ENCODE measurements at regions not wholly inside any gene's neighbourhood (a gene's known extent, or its start where the extent isn't known, plus 50 kb on each side); places are given as distances from the start of the nearest gene placed in this dataset.

- TF ChIP-seq, protein P1, sequence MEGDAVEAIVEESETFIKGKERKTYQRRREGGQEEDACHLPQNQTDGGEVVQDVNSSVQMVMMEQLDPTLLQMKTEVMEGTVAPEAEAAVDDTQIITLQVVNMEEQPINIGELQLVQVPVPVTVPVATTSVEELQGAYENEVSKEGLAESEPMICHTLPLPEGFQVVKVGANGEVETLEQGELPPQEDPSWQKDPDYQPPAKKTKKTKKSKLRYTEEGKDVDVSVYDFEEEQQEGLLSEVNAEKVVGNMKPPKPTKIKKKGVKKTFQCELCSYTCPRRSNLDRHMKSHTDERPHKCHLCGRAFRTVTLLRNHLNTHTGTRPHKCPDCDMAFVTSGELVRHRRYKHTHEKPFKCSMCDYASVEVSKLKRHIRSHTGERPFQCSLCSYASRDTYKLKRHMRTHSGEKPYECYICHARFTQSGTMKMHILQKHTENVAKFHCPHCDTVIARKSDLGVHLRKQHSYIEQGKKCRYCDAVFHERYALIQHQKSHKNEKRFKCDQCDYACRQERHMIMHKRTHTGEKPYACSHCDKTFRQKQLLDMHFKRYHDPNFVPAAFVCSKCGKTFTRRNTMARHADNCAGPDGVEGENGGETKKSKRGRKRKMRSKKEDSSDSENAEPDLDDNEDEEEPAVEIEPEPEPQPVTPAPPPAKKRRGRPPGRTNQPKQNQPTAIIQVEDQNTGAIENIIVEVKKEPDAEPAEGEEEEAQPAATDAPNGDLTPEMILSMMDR (IDR thresholded peaks at IDR 0.05; ENCODE audit: poor library complexity), result no peak
- TF ChIP-seq EZH2phosphoT487 (IDR thresholded peaks at IDR 0.05; ENCODE audit: low read depth, severe bottlenecking, unreplicated experiment) (no peak), EZH2 (IDR thresholded peaks at IDR 0.05; ENCODE audit: borderline replicate concordance) (no peak)
- 90% methylated on average over 8 of the region's 8 CpGs for WGBS (ENCODE audit: low lambda C conversion rate, missing lambda C conversion rate)
Measured at GRCh38 chr10:124158592-124158991, 65.2 kb upstream of the CHST15 start.

GRCh38 chr10:124157271-124157681, 63.9 kb upstream of the CHST15 start:
- Histone ChIP-seq H2AFZ (no peak overlapping the region), H3K4me3 (no peak overlapping the region), H4K20me1 (ENCODE audit: insufficient read depth, poor library complexity, severe bottlenecking) (no peaks in the 10 kb centered on the region), H3K27me3 (no peaks in the 10 kb centered on the region), H3K4me1 (ENCODE audit: insufficient read depth) (peaks cover 7% of the 10 kb centered on the region), H3K36me3 (replicated peaks; ENCODE audit: insufficient read depth, low read depth) (no peaks in the 10 kb centered on the region), H3K27ac (no peak overlapping the region), H3K79me2 (no peaks in the 10 kb centered on the region), H3K9me3 (ENCODE audit: low read depth) (no peaks in the 10 kb centered on the region), H3K4me2 (no peak overlapping the region), H3K9me2 (replicated peaks; ENCODE audit: insufficient read depth) (no peaks in the 10 kb centered on the region)
- TF ChIP-seq EZH2phosphoT487 (IDR thresholded peaks at IDR 0.05; ENCODE audit: low read depth, severe bottlenecking, unreplicated experiment) (no peak), EZH2 (IDR thresholded peaks at IDR 0.05; ENCODE audit: borderline replicate concordance) (no peak)
- TF ChIP-seq, protein P1 (IDR thresholded peaks at IDR 0.05; ENCODE audit: poor library complexity), result no peak
- 85% methylated on average over 4 of the region's 4 CpGs for WGBS (ENCODE audit: low lambda C conversion rate, missing lambda C conversion rate)
- no peak for DNase-seq (ENCODE audit: low spot score)

More at GRCh38 chr10:124158592-124158991, 65.2 kb upstream of the CHST15 start:
- Histone ChIP-seq H2AFZ (no peak overlapping the region), H3K36me3 (replicated peaks; ENCODE audit: insufficient read depth, low read depth) (no peaks in the 10 kb centered on the region), H3K4me1 (ENCODE audit: insufficient read depth) (no peaks in the 10 kb centered on the region), H3K27ac (no peak overlapping the region), H3K9me3 (ENCODE audit: low read depth) (no peaks in the 10 kb centered on the region), H3K27me3 (no peaks in the 10 kb centered on the region), H3K4me3 (no peak overlapping the region), H3K9me2 (replicated peaks; ENCODE audit: insufficient read depth) (no peaks in the 10 kb centered on the region), H3K4me2 (no peak overlapping the region), H3K79me2 (no peaks in the 10 kb centered on the region), H4K20me1 (ENCODE audit: insufficient read depth, poor library complexity, severe bottlenecking) (no peaks in the 10 kb centered on the region)
- DNase-seq (ENCODE audit: low spot score), result no peak

DNA sequence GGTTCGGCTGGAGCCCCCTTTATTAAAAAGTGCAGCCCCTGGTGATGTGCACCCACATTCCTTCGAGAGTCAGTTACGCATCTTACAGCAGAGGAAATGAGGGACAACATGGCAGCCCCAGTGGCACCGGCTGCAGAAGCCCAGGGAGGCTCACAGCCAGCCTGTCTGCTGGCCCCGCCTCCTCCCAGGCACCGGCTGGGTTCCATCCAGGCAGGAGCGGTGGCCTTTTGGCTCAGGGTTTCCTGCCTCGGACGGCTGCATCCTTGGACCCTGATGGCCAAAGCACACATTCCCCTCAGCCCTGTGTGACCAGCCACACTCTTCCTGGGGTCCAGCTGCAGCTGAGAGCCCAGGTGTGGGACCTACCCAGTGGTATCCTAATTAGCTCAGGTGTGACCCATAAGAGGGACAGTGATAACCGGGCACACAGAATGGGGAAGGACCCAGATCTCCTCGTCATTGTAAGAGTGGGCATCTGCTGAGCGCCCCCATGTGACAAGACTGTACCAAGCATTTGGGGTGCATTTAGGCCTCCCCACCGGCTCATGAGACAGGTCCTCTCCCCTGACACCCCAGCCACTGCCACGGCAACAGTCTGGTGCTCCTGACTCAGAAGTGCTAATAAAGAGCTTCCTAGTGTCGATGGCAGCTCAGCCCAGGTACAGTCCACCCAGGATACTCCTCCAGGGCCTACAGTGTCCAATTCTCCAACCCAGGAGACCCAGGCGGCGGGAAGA, 63.3 kb upstream of the CHST15 start:
- no peaks in the 10 kb centered on the region for H3K9me2 ChIP-seq (replicated peaks; ENCODE audit: insufficient read depth)
- H2AFZ ChIP-seq, result no peak overlapping the region
- TF ChIP-seq, protein P1 (IDR thresholded peaks at IDR 0.05; ENCODE audit: poor library complexity), result no peak
- TF ChIP-seq EZH2 (IDR thresholded peaks at IDR 0.05; ENCODE audit: borderline replicate concordance), result no peak
- TF ChIP-seq EZH2phosphoT487 (IDR thresholded peaks at IDR 0.05; ENCODE audit: low read depth, severe bottlenecking, unreplicated experiment), result no peak
- H3K27me3 ChIP-seq, result no peaks in the 10 kb centered on the region
- no peaks in the 10 kb centered on the region for H4K20me1 ChIP-seq (ENCODE audit: insufficient read depth, poor library complexity, severe bottlenecking)
- DNase-seq (ENCODE audit: low spot score), result no peak
- H3K9me3 ChIP-seq (ENCODE audit: low read depth), result no peaks in the 10 kb centered on the region
- peaks cover 8% of the 10 kb centered on the region for H3K4me1 ChIP-seq (ENCODE audit: insufficient read depth)
- WGBS (ENCODE audit: low lambda C conversion rate, missing lambda C conversion rate), result 72% methylated on average over 16 of the region's 17 CpGs
- H3K27ac ChIP-seq, result no peak overlapping the region
- no peaks in the 10 kb centered on the region for H3K36me3 ChIP-seq (replicated peaks; ENCODE audit: insufficient read depth, low read depth)
- no peaks in the 10 kb centered on the region for H3K79me2 ChIP-seq
- H3K4me3 ChIP-seq, result no peak overlapping the region
- H3K4me2 ChIP-seq, result no peak overlapping the region
